GM18499 (cell line): ENCODE measurements at regions not wholly inside any gene's neighbourhood (a gene's known extent, or its start where the extent isn't known, plus 50 kb on each side); places are given as distances from the start of the nearest gene placed in this dataset.
"Not testable (repeated sequence)": the region's sequence is repeated elsewhere in the genome, so short reads cannot be mapped to it uniquely, and the experiment has no call there.

Source experiments
- ATAC-seq: cut with Tn5 transposase; IDR thresholded peaks from one replicate; pipeline ENCODE4 v1.9.1; 2021; ENCODE audit warnings: moderate number of reproducible peaks; ENCODE audit not compliant: insufficient read depth, unreplicated experiment

- ATAC-seq: not testable (repeated sequence)
These were observed 111.5 kb upstream of the IKBKE start for GRCh38 chr1:206358771-206359170.

GRCh38 chr1:206359377-206359776, 110.9 kb upstream of the IKBKE start:
- not testable (repeated sequence) for ATAC-seq

- not testable (repeated sequence) for ATAC-seq
These were observed 108.2 kb upstream of the IKBKE start for GRCh38 chr1:206361978-206362543.

- not testable (repeated sequence) for ATAC-seq
These were observed 107.3 kb upstream of the IKBKE start for GRCh38 chr1:206362994-206363393.

- ATAC-seq: not testable (repeated sequence)
These were observed 105.0 kb upstream of the IKBKE start for GRCh38 chr1:206365271-206365670.

GRCh38 chr1:206366131-206366530, 104.1 kb upstream of the IKBKE start:
- not testable (repeated sequence) for ATAC-seq

GRCh38 chr1:206366772-206367171, 103.5 kb upstream of the IKBKE start:
- ATAC-seq: not testable (repeated sequence)

- not testable (repeated sequence) for ATAC-seq
These were observed 102.2 kb upstream of the IKBKE start for GRCh38 chr1:206367955-206368622.

- ATAC-seq: not testable (repeated sequence)
These were observed 95.6 kb upstream of the IKBKE start for GRCh38 chr1:206374725-206375124.

- not testable (repeated sequence) for ATAC-seq
These were observed 94.7 kb upstream of the IKBKE start for GRCh38 chr1:206375552-206375951.

- not testable (repeated sequence) for ATAC-seq
These were observed 91.8 kb upstream of the IKBKE start for GRCh38 chr1:206378506-206378905.

- not testable (repeated sequence) for ATAC-seq
These were observed 91.0 kb upstream of the IKBKE start for GRCh38 chr1:206379245-206379644.

GRCh38 chr1:206380163-206380790, 90.0 kb upstream of the IKBKE start:
- not testable (repeated sequence) for ATAC-seq

- not testable (repeated sequence) for ATAC-seq
These were observed 89.3 kb upstream of the IKBKE start for GRCh38 chr1:206380791-206381610.

- ATAC-seq: not testable (repeated sequence)
These were observed 86.1 kb upstream of the IKBKE start for GRCh38 chr1:206384029-206384807.

GRCh38 chr1:206384891-206385290, 85.4 kb upstream of the IKBKE start:
- ATAC-seq: not testable (repeated sequence)

GRCh38 chr1:206387631-206388030, 82.6 kb upstream of the IKBKE start:
- not testable (repeated sequence) for ATAC-seq

GRCh38 chr1:206391903-206392302, 78.4 kb upstream of the IKBKE start:
- not testable (repeated sequence) for ATAC-seq

GRCh38 chr1:206397501-206397900, 72.8 kb upstream of the IKBKE start:
- not testable (repeated sequence) for ATAC-seq

GRCh38 chr1:206398261-206398660, 72.0 kb upstream of the IKBKE start:
- ATAC-seq: not testable (repeated sequence)
